ENCODE measurements at regions not wholly inside any gene's neighbourhood (a gene's known extent, or its start where the extent isn't known, plus 50 kb on each side); places are given as distances from the start of the nearest gene placed in this dataset.
A peak's percentile ranks its signal among the peaks of the same experiment; 100 is the strongest.

- no peak for ATAC-seq
Observed at GRCh38 chr13:74024856-74025255, 109.3 kb downstream of the KLF12 start.

GRCh38 chr13:74024314-74024713 lies 109.9 kb downstream of the KLF12 start:
- DNase-seq (no peak), ATAC-seq (no peak)
- Mint-ChIP-seq H3K27me3 (no peaks in the 10 kb centered on the region), H3K9me3 (ENCODE audit: low read depth) (peaks cover 16% of the 10 kb centered on the region), H3K4me3 (no peak overlapping the region), H3K27ac (no peak overlapping the region), H3K4me1 (peaks cover 68% of the 10 kb centered on the region), H3K36me3 (ENCODE audit: low read depth) (peaks cover 29% of the 10 kb centered on the region)
- CTCF ChIA-PET, result interaction anchor here (0.8 to 1.3 kb wide), 3 partner anchors 9 to 108 kb away, joined by 3 to 4 read pairs (median 4); no protein-coding TSS in a partner anchor
- POLR2A ChIA-PET, result no interaction called here
- intact Hi-C loops (cut with DNase I, micrococcal nuclease), result no loop called here

More at GRCh38 chr13:74024856-74025255, 109.3 kb downstream of the KLF12 start:
- CTCF ChIA-PET, result interaction anchor here (0.7 to 1.3 kb wide), 5 partner anchors 9 to 108 kb away, joined by 3 to 4 read pairs (median 3); no protein-coding TSS in a partner anchor
- Mint-ChIP-seq H3K9me3 (ENCODE audit: low read depth) (peaks cover 16% of the 10 kb centered on the region), H3K4me1 (peaks cover 69% of the 10 kb centered on the region), H3K27me3 (no peaks in the 10 kb centered on the region), H3K36me3 (ENCODE audit: low read depth) (peaks cover 29% of the 10 kb centered on the region), H3K4me3 (no peak overlapping the region), H3K27ac (peak overlapping the region; percentile 59)
- no peak for DNase-seq
- POLR2A ChIA-PET, result interaction anchor here (0.6 to 0.8 kb wide), 2 partner anchors 39 to 89 kb away, joined by 3 to 6 read pairs; no protein-coding TSS in a partner anchor
- intact Hi-C loops (cut with DNase I, micrococcal nuclease), result no loop called here

GRCh38 chr13:74023484-74023883 lies 110.7 kb downstream of the KLF12 start:
- Mint-ChIP-seq H3K4me1 (peaks cover 73% of the 10 kb centered on the region), H3K36me3 (ENCODE audit: low read depth) (peaks cover 29% of the 10 kb centered on the region), H3K4me3 (no peak overlapping the region), H3K27me3 (no peaks in the 10 kb centered on the region), H3K27ac (no peak overlapping the region), H3K9me3 (ENCODE audit: low read depth) (peaks cover 16% of the 10 kb centered on the region)
- DNase-seq (no peak), ATAC-seq (no peak)
- intact Hi-C loops (cut with DNase I, micrococcal nuclease), result no loop called here
- POLR2A ChIA-PET, result no interaction called here
- CTCF ChIA-PET, result interaction anchor here (0.6 kb wide), 1 partner anchor 18 kb away, joined by 3 read pairs; no protein-coding TSS in a partner anchor

GRCh38 chr13:74021505-74021904 lies 112.7 kb downstream of the KLF12 start:
- H3K27me3 Mint-ChIP-seq, result no peaks in the 10 kb centered on the region
- ChIA-PET POLR2A (no interaction called here), CTCF (no interaction called here)
- H3K9me3 Mint-ChIP-seq (ENCODE audit: low read depth), result peaks cover 16% of the 10 kb centered on the region
- no peak for ATAC-seq
- intact Hi-C loops (cut with DNase I, micrococcal nuclease), result no loop called here
- H3K36me3 Mint-ChIP-seq (ENCODE audit: low read depth), result peaks cover 31% of the 10 kb centered on the region
- no peak for DNase-seq
- H3K27ac Mint-ChIP-seq, result no peak overlapping the region
- H3K4me1 Mint-ChIP-seq, result peaks cover 74% of the 10 kb centered on the region
- no peak overlapping the region for H3K4me3 Mint-ChIP-seq

- intact Hi-C loops (cut with DNase I, micrococcal nuclease), result no loop called here
Observed at GRCh38 chr13:74018062-74018431, 116.2 kb downstream of the KLF12 start.

GRCh38 chr13:74017301-74018061 lies 116.7 kb downstream of the KLF12 start:
- Mint-ChIP-seq H3K4me1 (peaks cover 53% of the 10 kb centered on the region), H3K27me3 (no peaks in the 10 kb centered on the region), H3K4me3 (no peak overlapping the region), H3K27ac (peak overlapping the region; percentile 15), H3K9me3 (ENCODE audit: low read depth) (peaks cover 9% of the 10 kb centered on the region), H3K36me3 (ENCODE audit: low read depth) (peaks cover 18% of the 10 kb centered on the region)
- ChIA-PET POLR2A (no interaction called here), CTCF (interaction anchor here (0.6 to 0.9 kb wide), 3 partner anchors 13 to 80 kb away, joined by 3 to 6 read pairs (median 4); no protein-coding TSS in a partner anchor)
- ATAC-seq, result peak; percentile 55
- DNase-seq, result no peak
- intact Hi-C loops (cut with DNase I, micrococcal nuclease), result no loop called here

More at GRCh38 chr13:74018062-74018431, 116.2 kb downstream of the KLF12 start:
- Mint-ChIP-seq H3K27me3 (no peaks in the 10 kb centered on the region), H3K4me3 (no peak overlapping the region), H3K4me1 (peaks cover 53% of the 10 kb centered on the region), H3K9me3 (ENCODE audit: low read depth) (peaks cover 14% of the 10 kb centered on the region), H3K36me3 (ENCODE audit: low read depth) (peaks cover 24% of the 10 kb centered on the region), H3K27ac (no peak overlapping the region)
- ATAC-seq, result no peak
- ChIA-PET POLR2A (no interaction called here), CTCF (interaction anchor here (0.6 to 0.9 kb wide), 3 partner anchors 12 to 80 kb away, joined by 3 to 6 read pairs (median 4); no protein-coding TSS in a partner anchor)
- DNase-seq, result no peak

GRCh38 chr13:74015137-74015536 lies 119.1 kb downstream of the KLF12 start:
- ChIA-PET CTCF (interaction anchor here (0.6 kb wide), 1 partner anchor 19 kb away, joined by 3 read pairs; no protein-coding TSS in a partner anchor), POLR2A (no interaction called here)
- Mint-ChIP-seq H3K36me3 (ENCODE audit: low read depth) (peaks cover 2% of the 10 kb centered on the region), H3K4me3 (no peak overlapping the region), H3K4me1 (peaks cover 46% of the 10 kb centered on the region), H3K27me3 (no peaks in the 10 kb centered on the region), H3K27ac (no peak overlapping the region), H3K9me3 (ENCODE audit: low read depth) (peaks cover under 1% of the 10 kb centered on the region)
- ATAC-seq (no peak), DNase-seq (no peak)
- intact Hi-C loops (cut with DNase I, micrococcal nuclease), result no loop called here

GRCh38 chr13:74009100-74009668 lies 125.0 kb downstream of the KLF12 start:
- DNase-seq (no peak), ATAC-seq (no peak)
- no peak overlapping the region for H3K27ac Mint-ChIP-seq
- peaks cover 5% of the 10 kb centered on the region for H3K36me3 Mint-ChIP-seq (ENCODE audit: low read depth)
- ChIA-PET POLR2A (no interaction called here), CTCF (no interaction called here)
- H3K4me3 Mint-ChIP-seq, result no peak overlapping the region
- intact Hi-C loops (cut with DNase I, micrococcal nuclease), result no loop called here
- H3K27me3 Mint-ChIP-seq, result no peaks in the 10 kb centered on the region
- H3K9me3 Mint-ChIP-seq (ENCODE audit: low read depth), result no peaks in the 10 kb centered on the region
- peaks cover 37% of the 10 kb centered on the region for H3K4me1 Mint-ChIP-seq

GRCh38 chr13:74006666-74007065 lies 127.5 kb downstream of the KLF12 start:
- ChIA-PET POLR2A (no interaction called here), CTCF (no interaction called here)

GRCh38 chr13:74005320-74006157 lies 128.7 kb downstream of the KLF12 start:
- H3K4me3 Mint-ChIP-seq, result no peak overlapping the region
- POLR2A ChIA-PET, result no interaction called here

More at GRCh38 chr13:74006666-74007065, 127.5 kb downstream of the KLF12 start:
- Mint-ChIP-seq H3K4me3 (no peak overlapping the region), H3K27ac (peak overlapping the region; percentile 10), H3K4me1 (peaks cover 39% of the 10 kb centered on the region), H3K27me3 (no peaks in the 10 kb centered on the region), H3K9me3 (ENCODE audit: low read depth) (no peaks in the 10 kb centered on the region), H3K36me3 (ENCODE audit: low read depth) (peaks cover 5% of the 10 kb centered on the region)
- intact Hi-C loops (cut with DNase I, micrococcal nuclease), result no loop called here
- ATAC-seq (no peak), DNase-seq (no peak)

GRCh38 chr13:74004109-74004508 lies 130.1 kb downstream of the KLF12 start:
- CTCF ChIA-PET, result no interaction called here
- H3K4me1 Mint-ChIP-seq, result peaks cover 37% of the 10 kb centered on the region
- intact Hi-C loops (cut with DNase I, micrococcal nuclease), result no loop called here

More at GRCh38 chr13:74005320-74006157, 128.7 kb downstream of the KLF12 start:
- ATAC-seq (no peak), DNase-seq (no peak)
- H3K9me3 Mint-ChIP-seq (ENCODE audit: low read depth), result no peaks in the 10 kb centered on the region
- CTCF ChIA-PET, result interaction anchor here (0.6 to 1.0 kb wide), 2 partner anchors 18 to 20 kb away, joined by 3 to 4 read pairs; no protein-coding TSS in a partner anchor
- H3K27me3 Mint-ChIP-seq, result no peaks in the 10 kb centered on the region
- H3K36me3 Mint-ChIP-seq (ENCODE audit: low read depth), result peaks cover 5% of the 10 kb centered on the region
- H3K27ac Mint-ChIP-seq, result no peak overlapping the region
- H3K4me1 Mint-ChIP-seq, result peaks cover 38% of the 10 kb centered on the region
- intact Hi-C loops (cut with DNase I, micrococcal nuclease), result no loop called here

More at GRCh38 chr13:74004109-74004508, 130.1 kb downstream of the KLF12 start:
- DNase-seq (no peak), ATAC-seq (no peak)
- H3K27ac Mint-ChIP-seq, result no peak overlapping the region
- H3K9me3 Mint-ChIP-seq (ENCODE audit: low read depth), result no peaks in the 10 kb centered on the region
- POLR2A ChIA-PET, result no interaction called here
- peaks cover 5% of the 10 kb centered on the region for H3K36me3 Mint-ChIP-seq (ENCODE audit: low read depth)
- no peak overlapping the region for H3K4me3 Mint-ChIP-seq
- H3K27me3 Mint-ChIP-seq, result no peaks in the 10 kb centered on the region
